ENCODE measurements at regions not wholly inside any gene's neighbourhood (a gene's known extent, or its start where the extent isn't known, plus 50 kb on each side); places are given as distances from the start of the nearest gene placed in this dataset.

DNA sequence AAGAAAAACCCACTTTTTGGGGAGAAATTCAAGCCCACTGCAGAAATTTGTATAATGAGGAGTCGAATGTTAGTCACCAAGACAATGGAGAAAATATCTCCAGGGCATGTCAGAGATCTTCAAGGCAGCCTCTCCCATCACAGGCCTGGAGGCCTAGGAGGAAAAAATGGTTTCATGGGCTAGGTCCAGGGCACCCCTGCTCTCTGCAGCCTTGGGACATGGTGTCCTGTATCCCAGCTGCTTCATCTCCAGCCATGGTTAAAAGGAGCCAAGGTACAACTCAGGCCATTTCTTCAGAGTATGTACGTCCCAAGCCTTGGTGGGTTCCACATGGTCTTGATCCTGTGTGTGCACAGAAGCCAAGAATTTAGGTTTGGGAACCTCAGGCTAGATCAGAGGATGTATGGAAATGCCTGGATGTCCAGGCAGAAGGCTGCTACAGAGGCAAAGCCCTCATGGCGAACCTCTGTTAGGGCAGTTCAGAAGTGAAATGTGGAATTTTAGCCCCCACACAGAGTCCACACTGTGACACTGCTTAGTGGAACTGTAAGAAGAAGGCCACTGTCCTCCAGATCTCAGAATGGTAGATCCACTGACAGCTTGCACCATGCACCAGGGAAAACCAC lies 561.4 kb downstream of the ISL1 start:
- no peak for TF ChIP-seq POLR2A (IDR thresholded peaks at IDR 0.05)
- TF ChIP-seq, protein P1, sequence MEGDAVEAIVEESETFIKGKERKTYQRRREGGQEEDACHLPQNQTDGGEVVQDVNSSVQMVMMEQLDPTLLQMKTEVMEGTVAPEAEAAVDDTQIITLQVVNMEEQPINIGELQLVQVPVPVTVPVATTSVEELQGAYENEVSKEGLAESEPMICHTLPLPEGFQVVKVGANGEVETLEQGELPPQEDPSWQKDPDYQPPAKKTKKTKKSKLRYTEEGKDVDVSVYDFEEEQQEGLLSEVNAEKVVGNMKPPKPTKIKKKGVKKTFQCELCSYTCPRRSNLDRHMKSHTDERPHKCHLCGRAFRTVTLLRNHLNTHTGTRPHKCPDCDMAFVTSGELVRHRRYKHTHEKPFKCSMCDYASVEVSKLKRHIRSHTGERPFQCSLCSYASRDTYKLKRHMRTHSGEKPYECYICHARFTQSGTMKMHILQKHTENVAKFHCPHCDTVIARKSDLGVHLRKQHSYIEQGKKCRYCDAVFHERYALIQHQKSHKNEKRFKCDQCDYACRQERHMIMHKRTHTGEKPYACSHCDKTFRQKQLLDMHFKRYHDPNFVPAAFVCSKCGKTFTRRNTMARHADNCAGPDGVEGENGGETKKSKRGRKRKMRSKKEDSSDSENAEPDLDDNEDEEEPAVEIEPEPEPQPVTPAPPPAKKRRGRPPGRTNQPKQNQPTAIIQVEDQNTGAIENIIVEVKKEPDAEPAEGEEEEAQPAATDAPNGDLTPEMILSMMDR (IDR thresholded peaks at IDR 0.05) = no peak

Measured in right lobe of liver (tissue), 4 donors.